ENCODE measurements at regions not wholly inside any gene's neighbourhood (a gene's known extent, or its start where the extent isn't known, plus 50 kb on each side); places are given as distances from the start of the nearest gene placed in this dataset.

DNA sequence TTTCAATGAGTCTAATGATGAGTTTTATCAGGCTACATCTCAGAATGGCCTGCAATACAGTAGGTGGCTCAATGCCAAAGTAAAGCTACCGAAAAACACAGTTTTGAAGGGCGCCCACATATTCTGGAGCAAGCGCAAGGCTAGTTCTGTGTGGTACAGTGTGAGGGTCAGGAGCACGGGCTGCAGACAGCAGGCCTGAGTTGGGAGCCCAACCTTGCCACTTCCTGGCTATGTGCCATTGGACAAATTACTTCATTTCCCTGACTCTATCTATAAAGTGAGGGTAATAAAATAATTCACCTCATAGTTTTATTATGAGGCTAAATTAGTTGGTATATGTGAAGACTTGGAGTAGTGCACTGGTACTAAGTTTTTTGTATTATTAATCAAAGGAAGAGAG is 150.7 kb downstream of the OPN5 start:
- no peak for DNase-seq (ENCODE audit: low read depth, low spot score)

GRCh38 chr6:47924001-47924400 is 142.2 kb downstream of the OPN5 start:
- no peak for DNase-seq (ENCODE audit: low read depth, low spot score)

- peak; percentile 48 for DNase-seq (ENCODE audit: low read depth, low spot score)
These were observed 140.6 kb downstream of the OPN5 start for GRCh38 chr6:47922391-47922790.

- DNase-seq (ENCODE audit: low read depth, low spot score) = no peak
These were observed 138.0 kb downstream of the OPN5 start for GRCh38 chr6:47919875-47920274.

GRCh38 chr6:47917811-47918210 is 136.0 kb downstream of the OPN5 start:
- DNase-seq (ENCODE audit: low read depth, low spot score) = no peak

DNA sequence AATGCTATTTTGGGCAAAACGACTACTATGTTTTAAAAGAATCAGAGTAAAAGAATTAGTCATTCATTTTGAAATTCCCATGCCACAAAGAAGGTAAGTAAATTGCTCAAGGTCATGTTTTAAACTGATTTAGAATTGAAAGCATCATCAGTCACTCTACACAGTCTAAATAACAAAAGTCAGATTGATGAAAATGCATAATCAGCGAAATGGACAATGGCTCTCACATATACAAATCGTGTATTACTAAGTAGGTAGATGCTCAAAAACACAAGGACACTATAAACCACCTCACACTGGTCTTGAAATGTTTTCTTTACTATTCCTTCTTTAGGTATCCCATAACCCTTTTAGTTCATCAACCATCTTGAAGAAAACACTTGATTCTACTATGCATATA is 135.4 kb downstream of the OPN5 start:
- DNase-seq (ENCODE audit: low read depth, low spot score) = no peak

- DNase-seq (ENCODE audit: low read depth, low spot score) = no peak
These were observed 133.2 kb downstream of the OPN5 start for GRCh38 chr6:47915017-47915416.

GRCh38 chr6:47908271-47908670 is 126.4 kb downstream of the OPN5 start:
- no peak for DNase-seq (ENCODE audit: low read depth, low spot score)

- no peak for DNase-seq (ENCODE audit: low read depth, low spot score)
These were observed 123.9 kb downstream of the OPN5 start for GRCh38 chr6:47905717-47906116.

DNA sequence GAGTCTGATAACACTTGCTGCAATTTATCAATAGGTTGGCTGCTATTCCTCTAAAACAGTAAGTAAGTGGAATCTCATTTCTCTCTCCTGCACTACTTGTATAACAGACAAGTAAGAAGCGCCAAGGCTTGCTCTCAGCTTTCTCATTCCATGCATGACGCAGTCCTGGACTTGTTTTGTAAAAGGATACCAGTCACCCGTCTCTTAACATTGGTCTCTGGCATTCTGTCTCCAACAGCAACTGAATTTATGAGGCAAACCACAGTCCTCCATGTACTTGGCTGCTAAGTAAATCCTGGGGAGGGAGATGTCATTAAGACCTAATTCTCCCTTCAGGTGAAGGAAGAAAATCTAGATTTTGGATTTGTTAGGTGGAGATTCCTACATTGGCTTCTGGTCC is 115.4 kb downstream of the OPN5 start:
- DNase-seq (ENCODE audit: low read depth, low spot score) = peak; percentile 45

DNA sequence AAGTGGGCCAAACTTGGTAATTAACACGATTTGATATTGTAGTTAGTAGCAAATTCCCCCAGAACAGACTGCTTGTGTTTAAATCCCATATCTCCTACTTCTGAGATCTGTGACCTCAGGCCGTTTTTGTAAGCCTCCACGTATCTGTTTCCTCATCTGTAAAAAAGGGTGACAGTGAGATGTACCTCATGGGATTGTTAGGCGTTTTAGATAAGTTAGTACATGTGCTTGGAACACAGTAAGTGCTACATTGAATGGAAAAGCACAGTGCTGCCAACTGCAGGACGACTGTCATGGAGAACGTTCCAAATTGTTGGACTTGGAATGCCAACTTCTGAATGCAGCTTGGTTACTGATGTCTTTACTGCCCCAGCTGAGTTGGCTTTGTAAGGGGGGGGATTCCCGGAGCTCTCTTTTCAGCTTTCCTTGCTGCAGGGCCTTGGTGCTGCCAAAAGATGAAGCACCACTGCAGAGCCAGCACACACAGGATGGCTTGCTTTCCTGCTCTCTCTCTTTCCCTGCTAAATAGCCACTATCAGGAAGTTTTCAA is 108.6 kb downstream of the OPN5 start:
- no peak for DNase-seq (ENCODE audit: low read depth, low spot score)

GRCh38 chr6:47879015-47879414 is 97.2 kb downstream of the OPN5 start:
- DNase-seq (ENCODE audit: low read depth, low spot score) = no peak
